HepG2 (cell line): ENCODE measurements at regions not wholly inside any gene's neighbourhood (a gene's known extent, or its start where the extent isn't known, plus 50 kb on each side); places are given as distances from the start of the nearest gene placed in this dataset.

Source experiments
- ATAC-seq: fragments of 200-7000 bp; cut with Tn5 transposase; 3 replicates; pipeline ENCODE4 v1.9.1; 2020; ENCODE audit warnings: mild to moderate bottlenecking, moderate library complexity
- BruUV-seq: library from RNA; stranded (reverse); fragments of 400-500 nt; replicated peaks from 2 replicates; lab custom pipeline; 2021; lab: Mats Ljungman, UMichigan
- CTCF ChIA-PET: fragments of 300-600 bp; formaldehyde crosslinking; extraction: SDS; loops from one replicate; lab custom pipeline; 2021; ENCODE audit warnings: low total read pairs, inconsistent platforms, low intra/inter-chr PET ratio; lab: Yijun Ruan, JAX
- POLR2A ChIA-PET: fragments of 350-600 bp; sonication (Branson Sonifier 250); formaldehyde crosslinking; loops from one replicate; lab custom pipeline; 2020; ENCODE audit warnings: antibody characterized with exemption, inconsistent platforms; lab: Yijun Ruan, JAX
- DNase-seq: peaks from one replicate; pipeline ENCODE4 v3.0.0-alpha.2; 2015; ENCODE audit warnings: low spot score
- FAIRE-seq: peaks from 3 replicates; lab custom pipeline; 2011; peaks lifted over from hg19 to GRCh38; lab: Jason Lieb, UNC
- H2AFZ ChIP-seq: one replicate; pipeline ENCODE4 v1.6.1; 2011; ENCODE audit warnings: low read length, inconsistent platforms
- H3K27ac ChIP-seq: fragments of 300-600 bp; 3 replicates; pipeline ENCODE4 v1.8.0; 2011; ENCODE audit warnings: mixed run types, mild to moderate bottlenecking, mixed read lengths, low read length, inconsistent platforms; ENCODE audit not compliant: insufficient read depth; ENCODE audit errors: extremely low read length
- H3K27me3 ChIP-seq, 2 experiments: fragments of 200-600 bp in 1 of 2; 2 replicates in 1 of 2; 3 replicates in 1 of 2; pipeline versions ENCODE4 v1.6.0 to v1.8.0; 2011; ENCODE audit warnings: low read length in 2 of 2, mild to moderate bottlenecking in 2 of 2, moderate library complexity in 2 of 2, inconsistent platforms in 1 of 2; ENCODE audit not compliant: insufficient read depth in 2 of 2, control insufficient read depth in 1 of 2
- H3K36me3 ChIP-seq, 2 experiments: fragments of 200-600 bp in 1 of 2; replicated peaks in 1 of 2; 2 replicates in 1 of 2; 3 replicates in 1 of 2; pipeline versions ENCODE4 v1.5.1 to v1.8.0; 2011; ENCODE audit warnings: low read length in 2 of 2, inconsistent platforms in 1 of 2; ENCODE audit not compliant: insufficient read depth in 2 of 2, control insufficient read depth in 1 of 2
- H3K4me1 ChIP-seq: 2 replicates; pipeline ENCODE4 v1.5.1; 2012; ENCODE audit warnings: low read length, inconsistent platforms; ENCODE audit not compliant: insufficient read depth
- H3K4me2 ChIP-seq: 2 replicates; pipeline ENCODE4 v1.6.0; 2011; ENCODE audit warnings: low read depth, low read length, inconsistent platforms
- H3K4me3 ChIP-seq, 3 experiments: fragments of 200-600 bp in 1 of 3; sonication (generic), shearing (Covaris generic) in 1 of 3; replicated peaks in 1 of 3; 2 replicates each; pipeline ENCODE4 v1.5.1; 2011 to 2016; ENCODE audit warnings: low read length in 3 of 3, inconsistent platforms in 2 of 3, low read depth in 2 of 3, mild to moderate bottlenecking in 2 of 3, control low read depth in 1 of 3, mixed read lengths in 1 of 3; ENCODE audit not compliant: insufficient read depth in 1 of 3
- H3K79me2 ChIP-seq: one replicate; pipeline ENCODE4 v1.6.1; 2011; ENCODE audit warnings: low read length, inconsistent platforms; ENCODE audit not compliant: insufficient read depth
- H3K9ac ChIP-seq: 2 replicates; pipeline ENCODE4 v1.6.0; 2011; ENCODE audit warnings: mild to moderate bottlenecking, low read depth, low read length, inconsistent platforms; ENCODE audit not compliant: insufficient read depth
- H3K9me3 ChIP-seq: 2 replicates; pipeline ENCODE4 v1.5.1; 2012; ENCODE audit warnings: mild to moderate bottlenecking, low read length
- H4K20me1 ChIP-seq: 2 replicates; pipeline ENCODE4 v1.6.0; 2011; ENCODE audit warnings: inconsistent platforms, mild to moderate bottlenecking, low read length, moderate library complexity; ENCODE audit not compliant: insufficient read depth
- DR1 ChIP-seq: sonication (generic); formaldehyde crosslinking; IDR thresholded peaks from 2 replicates; pipeline ENCODE4 v1.8.0; 2021; ENCODE audit warnings: mild to moderate bottlenecking, missing genetic modification reagents, inconsistent platforms
- FOSL1 ChIP-seq: sonication (generic); formaldehyde crosslinking; IDR thresholded peaks from 2 replicates; pipeline ENCODE4 v1.9.0; 2021; ENCODE audit warnings: missing genetic modification reagents, borderline replicate concordance
- GFI1 ChIP-seq: sonication (generic); formaldehyde crosslinking; IDR thresholded peaks from 2 replicates; pipeline ENCODE4 v1.5.0; 2020; ENCODE audit warnings: missing genetic modification reagents, mild to moderate bottlenecking, borderline replicate concordance
- IRX3 ChIP-seq: sonication (generic); formaldehyde crosslinking; IDR thresholded peaks from 2 replicates; pipeline ENCODE4 v1.8.1; 2023; ENCODE audit warnings: mild to moderate bottlenecking, low read depth, missing genetic modification reagents, borderline replicate concordance
- KAT7 ChIP-seq: IDR thresholded peaks from 2 replicates; pipeline ENCODE4 v1.6.1; 2018; ENCODE audit warnings: borderline replicate concordance, missing compliant biosample characterization
- KDM5B ChIP-seq: sonication (generic); formaldehyde crosslinking; IDR thresholded peaks from 2 replicates; pipeline ENCODE4 v1.4.0; 2020; ENCODE audit warnings: missing genetic modification reagents, mild to moderate bottlenecking, borderline replicate concordance
- MAFF ChIP-seq: IDR thresholded peaks from 2 replicates; pipeline ENCODE4 v1.6.1; 2011; ENCODE audit warnings: low read depth, low read length, improper control_type of control experiment
- MTA1 ChIP-seq: sonication (generic); formaldehyde crosslinking; IDR thresholded peaks from 2 replicates; pipeline ENCODE4 v1.4.0; 2020; ENCODE audit warnings: missing genetic modification reagents, mild to moderate bottlenecking, borderline replicate concordance
- RELA ChIP-seq: sonication (generic); formaldehyde crosslinking; IDR thresholded peaks from 2 replicates; pipeline ENCODE4 v1.4.0; 2020; ENCODE audit warnings: missing genetic modification reagents
- SP140L ChIP-seq: sonication (generic); formaldehyde crosslinking; IDR thresholded peaks from 2 replicates; pipeline ENCODE4 v1.4.0; 2020; ENCODE audit warnings: missing genetic modification reagents, borderline replicate concordance
- ZNF367 ChIP-seq: sonication (generic); formaldehyde crosslinking; IDR thresholded peaks from 2 replicates; pipeline ENCODE4 v1.4.0; 2020; ENCODE audit warnings: missing genetic modification reagents, borderline replicate concordance
- WGBS: methylation state at CpG from one replicate; pipeline ENCODE4 v1.1.6; 2017; ENCODE audit warnings: low lambda C conversion rate; 5-methylcytosine and 5-hydroxymethylcytosine counted together
- in situ Hi-C: cut with HindIII; loops from 2 replicates; pipeline ENCODE4 v1.10.0; 2017; ENCODE audit warnings: low pct_unique_long_range_greater_than_20kb; ENCODE audit not compliant: extremely low pct_ligation_motif_present
- intact Hi-C: fragments of 100-400 bp; cut with micrococcal nuclease; formaldehyde crosslinking; loops from one replicate; pipeline ENCODE4 v1.10.0; 2022; ENCODE audit not compliant: unreplicated experiment
- TF ChIP-seq, protein P1 (sequence below): sonication (generic); formaldehyde crosslinking; IDR thresholded peaks from 2 replicates; pipeline ENCODE4 v1.5.1; 2020; ENCODE audit warnings: missing genetic modification reagents, mild to moderate bottlenecking, borderline replicate concordance
- TF ChIP-seq, protein P2 (sequence below): sonication (generic); formaldehyde crosslinking; IDR thresholded peaks from 2 replicates; pipeline ENCODE4 v1.4.0; 2020; ENCODE audit warnings: mild to moderate bottlenecking, low read depth, missing genetic modification reagents

GRCh38 chr5:28751396-28751795 is 1713.0 kb upstream of the CDH9 start (continued):
- TF ChIP-seq, protein P1, sequence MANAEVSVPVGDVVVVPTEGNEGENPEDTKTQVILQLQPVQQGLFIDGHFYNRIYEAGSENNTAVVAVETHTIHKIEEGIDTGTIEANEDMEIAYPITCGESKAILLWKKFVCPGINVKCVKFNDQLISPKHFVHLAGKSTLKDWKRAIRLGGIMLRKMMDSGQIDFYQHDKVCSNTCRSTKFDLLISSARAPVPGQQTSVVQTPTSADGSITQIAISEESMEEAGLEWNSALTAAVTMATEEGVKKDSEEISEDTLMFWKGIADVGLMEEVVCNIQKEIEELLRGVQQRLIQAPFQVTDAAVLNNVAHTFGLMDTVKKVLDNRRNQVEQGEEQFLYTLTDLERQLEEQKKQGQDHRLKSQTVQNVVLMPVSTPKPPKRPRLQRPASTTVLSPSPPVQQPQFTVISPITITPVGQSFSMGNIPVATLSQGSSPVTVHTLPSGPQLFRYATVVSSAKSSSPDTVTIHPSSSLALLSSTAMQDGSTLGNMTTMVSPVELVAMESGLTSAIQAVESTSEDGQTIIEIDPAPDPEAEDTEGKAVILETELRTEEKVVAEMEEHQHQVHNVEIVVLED: no peak

GRCh38 chr5:28750251-28750650 is 1711.9 kb upstream of the CDH9 start:
- TF ChIP-seq GFI1 (CRISPR knock-in tag) (no peak), SP140L (CRISPR knock-in tag) (no peak), RELA (CRISPR knock-in tag) (no peak), FOSL1 (no peak)
- Histone ChIP-seq H2AFZ (no peak overlapping the region), H3K27ac (no peak overlapping the region), H3K9me3 (no peaks in the 10 kb centered on the region), H3K79me2 (no peaks in the 10 kb centered on the region), H3K9ac (no peak overlapping the region), H3K4me3 (no peak overlapping the region), H3K27me3 (no peaks in the 10 kb centered on the region), H3K36me3 (no peaks in the 10 kb centered on the region), H3K4me1 (no peaks in the 10 kb centered on the region), H4K20me1 (no peaks in the 10 kb centered on the region), H3K4me2 (no peak overlapping the region)
- ATAC-seq (no peak), FAIRE-seq (no peak), DNase-seq (no peak)
- in situ Hi-C loops (no loop called here), intact Hi-C loops (no loop called here)
- BruUV-seq: no TSS peak
- ChIA-PET CTCF (no interaction called here), POLR2A (no interaction called here)

GRCh38 chr5:28748446-28748845 is 1710.1 kb upstream of the CDH9 start:
- no peak overlapping the region for H2AFZ ChIP-seq
- TF ChIP-seq KAT7 (CRISPR knock-in tag): no peak
- no peak for TF ChIP-seq MTA1 (CRISPR knock-in tag)
- TF ChIP-seq IRX3: no peak
- no peak for TF ChIP-seq MAFF
- no peak for TF ChIP-seq ZNF367 (CRISPR knock-in tag)
- no peak for TF ChIP-seq KDM5B (CRISPR knock-in tag)
- TF ChIP-seq, protein P2, sequence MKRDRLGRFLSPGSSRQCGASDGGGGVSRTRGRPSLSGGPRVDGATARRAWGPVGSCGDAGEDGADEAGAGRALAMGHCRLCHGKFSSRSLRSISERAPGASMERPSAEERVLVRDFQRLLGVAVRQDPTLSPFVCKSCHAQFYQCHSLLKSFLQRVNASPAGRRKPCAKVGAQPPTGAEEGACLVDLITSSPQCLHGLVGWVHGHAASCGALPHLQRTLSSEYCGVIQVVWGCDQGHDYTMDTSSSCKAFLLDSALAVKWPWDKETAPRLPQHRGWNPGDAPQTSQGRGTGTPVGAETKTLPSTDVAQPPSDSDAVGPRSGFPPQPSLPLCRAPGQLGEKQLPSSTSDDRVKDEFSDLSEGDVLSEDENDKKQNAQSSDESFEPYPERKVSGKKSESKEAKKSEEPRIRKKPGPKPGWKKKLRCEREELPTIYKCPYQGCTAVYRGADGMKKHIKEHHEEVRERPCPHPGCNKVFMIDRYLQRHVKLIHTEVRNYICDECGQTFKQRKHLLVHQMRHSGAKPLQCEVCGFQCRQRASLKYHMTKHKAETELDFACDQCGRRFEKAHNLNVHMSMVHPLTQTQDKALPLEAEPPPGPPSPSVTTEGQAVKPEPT (CRISPR knock-in tag): no peak
- no peak for TF ChIP-seq DR1
- TF ChIP-seq, all 625 proteins: peak for 0
- ChIA-PET POLR2A (no interaction called here), CTCF (no interaction called here)
- no peak overlapping the region for H3K9ac ChIP-seq
- in situ Hi-C loops (no loop called here), intact Hi-C loops (no loop called here)
- FAIRE-seq (no peak), ATAC-seq (no peak), DNase-seq (no peak)
- 0% methylated on average over 4 of the region's 7 CpGs for WGBS
- no peak overlapping the region for H3K4me2 ChIP-seq
- H3K4me1 ChIP-seq: no peaks in the 10 kb centered on the region
- BruUV-seq: no TSS peak
- H3K4me3 ChIP-seq: no peak overlapping the region
- H3K36me3 ChIP-seq: no peaks in the 10 kb centered on the region
- no peaks in the 10 kb centered on the region for H3K9me3 ChIP-seq
- no peaks in the 10 kb centered on the region for H3K79me2 ChIP-seq
- no peaks in the 10 kb centered on the region for H3K27me3 ChIP-seq
- H3K27ac ChIP-seq: no peak overlapping the region
- no peaks in the 10 kb centered on the region for H4K20me1 ChIP-seq
